ENCODE measurements at regions not wholly inside any gene's neighbourhood (a gene's known extent, or its start where the extent isn't known, plus 50 kb on each side); places are given as distances from the start of the nearest gene placed in this dataset.

GRCh38 chr12:47308672-47309071 lies 228.9 kb upstream of the AMIGO2 start:
- TF ChIP-seq, protein P1, sequence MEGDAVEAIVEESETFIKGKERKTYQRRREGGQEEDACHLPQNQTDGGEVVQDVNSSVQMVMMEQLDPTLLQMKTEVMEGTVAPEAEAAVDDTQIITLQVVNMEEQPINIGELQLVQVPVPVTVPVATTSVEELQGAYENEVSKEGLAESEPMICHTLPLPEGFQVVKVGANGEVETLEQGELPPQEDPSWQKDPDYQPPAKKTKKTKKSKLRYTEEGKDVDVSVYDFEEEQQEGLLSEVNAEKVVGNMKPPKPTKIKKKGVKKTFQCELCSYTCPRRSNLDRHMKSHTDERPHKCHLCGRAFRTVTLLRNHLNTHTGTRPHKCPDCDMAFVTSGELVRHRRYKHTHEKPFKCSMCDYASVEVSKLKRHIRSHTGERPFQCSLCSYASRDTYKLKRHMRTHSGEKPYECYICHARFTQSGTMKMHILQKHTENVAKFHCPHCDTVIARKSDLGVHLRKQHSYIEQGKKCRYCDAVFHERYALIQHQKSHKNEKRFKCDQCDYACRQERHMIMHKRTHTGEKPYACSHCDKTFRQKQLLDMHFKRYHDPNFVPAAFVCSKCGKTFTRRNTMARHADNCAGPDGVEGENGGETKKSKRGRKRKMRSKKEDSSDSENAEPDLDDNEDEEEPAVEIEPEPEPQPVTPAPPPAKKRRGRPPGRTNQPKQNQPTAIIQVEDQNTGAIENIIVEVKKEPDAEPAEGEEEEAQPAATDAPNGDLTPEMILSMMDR (IDR thresholded peaks at IDR 0.05), result no peak
- no peak for TF ChIP-seq POLR2A (IDR thresholded peaks at IDR 0.05)
